GDM1 (cell line): ENCODE measurements at regions not wholly inside any gene's neighbourhood (a gene's known extent, or its start where the extent isn't known, plus 50 kb on each side); places are given as distances from the start of the nearest gene placed in this dataset.

ENCODE experiments used
- DNase-seq: peaks from one replicate; lab custom pipeline; 2025; lab: John Stamatoyannopoulos, UW

DNA sequence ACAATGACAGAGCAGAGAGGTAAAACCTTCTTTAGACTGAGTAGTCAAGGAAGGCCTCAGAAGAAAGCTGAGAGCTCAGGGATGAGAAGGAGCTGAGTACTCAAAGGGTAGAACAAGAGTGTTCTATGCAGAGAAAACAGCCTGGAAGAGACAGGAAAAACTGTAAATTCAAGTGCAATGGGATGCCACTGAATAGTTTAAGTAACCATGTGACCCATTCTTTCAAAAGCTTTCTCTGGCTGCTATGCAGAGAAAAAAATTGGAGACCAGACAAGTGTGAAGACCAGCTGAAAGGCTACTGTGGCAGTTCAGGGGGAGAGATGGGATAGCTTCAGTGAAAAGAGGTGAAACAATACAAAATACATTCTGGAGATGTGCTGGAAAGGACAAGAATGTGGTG is 61.3 kb upstream of the RNF38 start:
- DNase-seq = no peak

DNA sequence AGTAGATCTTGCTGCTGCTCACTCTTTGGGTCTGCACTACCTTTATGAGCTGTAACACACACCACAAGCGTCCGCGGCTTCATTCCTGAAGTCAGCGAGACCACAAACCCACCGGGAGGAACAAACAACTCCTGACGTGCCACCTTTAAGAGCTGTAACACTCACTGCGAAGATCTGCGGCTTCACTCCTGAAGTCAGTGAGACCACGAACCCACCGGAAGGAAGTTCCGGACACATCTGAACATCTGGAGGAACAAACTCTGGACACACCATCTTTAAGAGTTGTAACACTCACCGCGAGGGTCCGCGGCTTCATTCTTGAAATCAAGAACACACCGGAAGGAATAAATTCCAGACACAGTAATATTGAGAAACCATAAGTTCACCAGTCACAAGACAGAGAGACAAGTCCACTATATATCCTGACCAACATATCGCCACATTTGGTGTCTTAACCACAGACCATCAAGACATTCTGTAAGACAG is 58.4 kb upstream of the RNF38 start:
- peak; percentile 80 for DNase-seq

DNA sequence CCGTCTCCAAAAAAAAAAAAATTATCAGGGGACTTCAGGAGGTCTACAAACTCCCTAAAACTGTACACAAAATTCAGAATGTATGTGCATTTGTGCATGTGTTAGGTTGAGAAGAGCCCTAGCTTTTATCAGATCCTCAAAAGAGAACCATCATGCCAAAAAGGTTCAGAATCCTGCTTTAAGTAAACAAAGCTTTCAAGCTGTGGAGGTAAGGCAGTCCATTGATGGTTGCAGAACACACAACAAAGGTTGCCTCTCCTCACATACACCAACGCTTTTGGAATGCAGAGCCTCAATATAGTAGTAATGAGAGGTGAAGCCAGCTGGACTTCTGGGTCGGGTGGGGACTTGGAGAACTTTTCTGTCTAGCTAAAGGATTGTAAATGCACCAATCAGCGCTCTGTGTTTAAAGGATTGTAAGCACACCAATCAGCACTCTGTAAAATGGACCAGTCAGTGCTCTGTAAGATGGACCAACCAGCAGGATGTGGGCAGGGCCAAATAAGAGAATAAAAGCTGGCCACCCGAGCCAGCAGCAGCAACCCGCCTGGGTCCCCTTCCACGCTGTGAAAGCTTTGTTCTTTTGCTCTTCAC is 57.9 kb upstream of the RNF38 start:
- DNase-seq = no peak

DNA sequence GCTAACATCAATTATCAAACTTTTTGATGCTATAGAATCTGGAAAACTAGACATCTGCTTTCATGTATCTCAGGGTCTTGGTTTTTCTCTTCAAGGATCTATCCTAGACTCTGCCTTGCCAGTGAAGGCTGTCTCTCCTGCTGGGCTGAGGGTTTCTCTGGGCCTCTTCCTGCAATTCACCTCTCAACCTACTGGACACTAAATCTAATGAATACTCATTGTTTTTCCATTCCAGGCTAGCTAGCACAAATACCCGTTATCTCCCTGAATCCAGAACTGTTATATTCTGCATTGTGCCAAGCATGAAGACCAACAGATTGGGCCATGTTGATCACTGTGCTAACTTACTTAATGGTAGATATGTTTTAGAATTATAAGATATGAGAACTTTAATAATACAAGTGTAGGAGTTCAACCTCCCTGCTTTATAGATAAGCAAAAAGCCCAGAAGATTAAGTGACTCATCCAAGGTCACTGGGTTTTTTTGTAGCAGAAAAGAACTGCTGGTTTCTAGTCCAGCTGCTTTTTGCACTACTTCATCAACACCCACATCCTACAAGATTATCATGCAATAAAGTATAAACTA is 56.5 kb upstream of the RNF38 start:
- no peak for DNase-seq

DNA sequence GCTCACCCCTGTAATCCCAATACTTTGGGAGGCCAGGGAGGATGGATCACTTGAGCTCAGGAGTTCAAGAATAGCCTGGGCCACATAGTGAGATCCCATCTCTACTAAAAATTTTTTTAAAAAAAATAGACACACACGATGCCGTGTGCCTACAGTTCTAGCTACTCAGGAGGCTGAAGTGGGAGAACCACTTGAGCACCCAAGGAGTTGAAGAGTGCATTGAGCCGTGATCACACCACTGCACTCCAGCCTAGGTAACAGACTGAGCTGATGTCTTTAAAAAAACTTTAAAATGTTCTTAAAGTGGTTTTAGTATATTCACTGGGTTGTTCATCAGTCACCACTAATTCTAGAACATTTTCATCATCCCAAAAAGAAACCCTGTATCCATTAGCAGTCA is 51.9 kb upstream of the RNF38 start:
- no peak for DNase-seq

DNA sequence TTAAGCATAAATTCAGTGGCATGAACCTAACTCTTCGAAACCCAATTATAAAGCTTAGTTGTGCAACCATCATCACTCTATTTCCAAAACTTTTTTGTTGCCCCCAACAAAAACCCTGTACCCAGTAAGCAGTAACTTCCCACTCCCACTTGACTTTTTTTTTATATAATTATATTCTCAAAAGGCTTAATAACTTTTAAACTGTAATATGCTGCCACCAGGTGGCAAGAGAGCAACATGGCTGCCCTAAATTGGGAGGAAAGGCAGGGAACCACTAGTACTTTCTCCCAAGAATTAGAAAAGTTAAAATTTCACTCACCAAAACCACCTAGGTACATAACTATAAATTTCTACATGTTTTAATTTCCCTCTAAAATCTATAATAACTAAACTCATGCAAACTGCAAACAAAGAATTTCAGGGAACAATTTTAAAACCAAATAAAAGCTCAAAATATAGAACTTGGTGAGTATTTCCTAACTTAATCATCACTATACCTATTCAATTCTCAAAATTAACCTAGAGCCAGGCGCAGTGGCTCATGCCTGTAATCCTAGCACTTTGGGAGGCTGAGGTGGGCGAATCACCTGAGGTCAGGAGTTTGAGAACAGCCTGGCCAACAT is 50.2 kb upstream of the RNF38 start:
- DNase-seq = peak; percentile 5
